ENCODE measurements at regions not wholly inside any gene's neighbourhood (a gene's known extent, or its start where the extent isn't known, plus 50 kb on each side); places are given as distances from the start of the nearest gene placed in this dataset.

GRCh38 chr2:133666621-133667020 lies 98.4 kb upstream of the NCKAP5 start:
- no peak overlapping the region for H3K4me3 ChIP-seq (ENCODE audit: low read depth, low read length)

GRCh38 chr2:133667085-133667484 lies 98.8 kb upstream of the NCKAP5 start:
- TF ChIP-seq, protein P1, sequence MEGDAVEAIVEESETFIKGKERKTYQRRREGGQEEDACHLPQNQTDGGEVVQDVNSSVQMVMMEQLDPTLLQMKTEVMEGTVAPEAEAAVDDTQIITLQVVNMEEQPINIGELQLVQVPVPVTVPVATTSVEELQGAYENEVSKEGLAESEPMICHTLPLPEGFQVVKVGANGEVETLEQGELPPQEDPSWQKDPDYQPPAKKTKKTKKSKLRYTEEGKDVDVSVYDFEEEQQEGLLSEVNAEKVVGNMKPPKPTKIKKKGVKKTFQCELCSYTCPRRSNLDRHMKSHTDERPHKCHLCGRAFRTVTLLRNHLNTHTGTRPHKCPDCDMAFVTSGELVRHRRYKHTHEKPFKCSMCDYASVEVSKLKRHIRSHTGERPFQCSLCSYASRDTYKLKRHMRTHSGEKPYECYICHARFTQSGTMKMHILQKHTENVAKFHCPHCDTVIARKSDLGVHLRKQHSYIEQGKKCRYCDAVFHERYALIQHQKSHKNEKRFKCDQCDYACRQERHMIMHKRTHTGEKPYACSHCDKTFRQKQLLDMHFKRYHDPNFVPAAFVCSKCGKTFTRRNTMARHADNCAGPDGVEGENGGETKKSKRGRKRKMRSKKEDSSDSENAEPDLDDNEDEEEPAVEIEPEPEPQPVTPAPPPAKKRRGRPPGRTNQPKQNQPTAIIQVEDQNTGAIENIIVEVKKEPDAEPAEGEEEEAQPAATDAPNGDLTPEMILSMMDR (IDR thresholded peaks at IDR 0.05; ENCODE audit: low read depth, low read length) = no peak
- no peak overlapping the region for H3K4me3 ChIP-seq (ENCODE audit: low read depth, low read length)

More at GRCh38 chr2:133666621-133667020, 98.4 kb upstream of the NCKAP5 start:
- TF ChIP-seq, protein P1 (IDR thresholded peaks at IDR 0.05; ENCODE audit: low read depth, low read length) = no peak

DNA sequence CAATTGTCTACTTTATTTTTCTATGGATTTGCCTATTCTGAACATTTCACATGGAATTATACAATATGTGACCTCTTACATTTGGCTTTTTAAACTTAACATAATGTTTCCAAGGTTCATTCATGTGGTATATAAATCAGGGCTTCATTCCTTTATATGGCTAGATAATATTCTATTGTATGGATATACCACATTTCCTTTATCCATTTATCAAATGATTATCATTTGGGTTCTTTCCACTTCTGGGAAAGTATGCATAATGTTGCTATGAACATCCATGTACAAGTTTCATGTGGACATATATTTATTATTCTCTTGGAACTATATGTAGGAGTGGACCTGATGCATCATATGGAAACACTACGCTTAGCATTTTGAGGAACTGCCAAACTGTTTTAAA lies 99.7 kb upstream of the NCKAP5 start:
- no peak overlapping the region for H3K4me3 ChIP-seq (ENCODE audit: low read depth, low read length)
- TF ChIP-seq, protein P1 (IDR thresholded peaks at IDR 0.05; ENCODE audit: low read depth, low read length) = no peak

DNA sequence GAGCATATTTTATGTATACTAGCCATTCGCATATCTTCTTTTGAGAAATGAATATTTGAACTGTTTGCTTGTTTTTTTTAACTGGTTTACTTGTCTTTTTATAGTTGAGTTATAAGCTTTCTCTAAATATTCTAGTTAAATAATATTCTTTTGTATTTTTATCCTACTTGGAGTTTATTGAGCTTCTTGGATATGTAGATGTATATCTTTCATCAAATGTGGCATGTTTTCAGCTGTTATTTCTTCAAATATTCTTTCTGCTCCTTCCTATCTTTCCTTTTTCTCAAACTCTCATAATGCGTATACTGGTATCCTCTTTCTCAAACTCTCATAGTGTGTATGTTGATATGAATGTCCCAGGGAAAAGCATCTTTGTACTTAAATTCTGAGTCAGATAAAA lies 100.3 kb upstream of the NCKAP5 start:
- TF ChIP-seq, protein P1 (IDR thresholded peaks at IDR 0.05; ENCODE audit: low read depth, low read length) = no peak
- no peak overlapping the region for H3K4me3 ChIP-seq (ENCODE audit: low read depth, low read length)

GRCh38 chr2:133673305-133673905 lies 105.1 kb upstream of the NCKAP5 start:
- TF ChIP-seq, protein P1 (IDR thresholded peaks at IDR 0.05; ENCODE audit: low read depth, low read length) = no peak
- peak overlapping the region; percentile 56; the same call in 1 of the 2 replicates for H3K4me3 ChIP-seq (ENCODE audit: low read depth, low read length)

DNA sequence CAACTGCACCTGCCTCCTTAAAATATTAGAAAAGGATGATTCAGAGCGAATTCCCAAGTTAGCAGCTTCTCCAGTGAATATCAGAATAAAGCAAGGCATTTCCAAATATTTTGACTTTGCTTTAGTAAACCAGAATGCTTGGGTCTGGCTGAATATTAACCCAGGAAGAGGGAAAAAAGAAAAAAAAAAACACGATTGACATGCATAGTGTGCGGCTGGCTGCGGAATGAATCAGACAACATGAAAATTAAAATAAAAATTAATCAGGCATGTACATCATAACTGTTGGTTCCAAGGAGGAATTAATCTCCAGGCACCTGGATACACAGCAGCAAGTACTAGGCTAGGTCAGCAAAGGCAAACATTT lies 105.8 kb upstream of the NCKAP5 start:
- peak overlapping the region; percentile 56 for H3K4me3 ChIP-seq (ENCODE audit: low read depth, low read length)
- TF ChIP-seq, protein P1 (IDR thresholded peaks at IDR 0.05; ENCODE audit: low read depth, low read length) = no peak

- H3K4me3 ChIP-seq (ENCODE audit: low read depth, low read length) = peak overlapping the region; percentile 56
Measured at GRCh38 chr2:133674433-133675331, 106.4 kb upstream of the NCKAP5 start.

More at GRCh38 chr2:133674433-133675331, 106.4 kb upstream of the NCKAP5 start:
- TF ChIP-seq, protein P1 (IDR thresholded peaks at IDR 0.05; ENCODE audit: low read depth, low read length) = no peak
